NCI-H345 (cell line): ENCODE measurements at regions not wholly inside any gene's neighbourhood (a gene's known extent, or its start where the extent isn't known, plus 50 kb on each side); places are given as distances from the start of the nearest gene placed in this dataset.

Experiments
- DNase-seq: peaks from one replicate; lab custom pipeline; 2025; lab: John Stamatoyannopoulos, UW

- DNase-seq, result no peak
These were observed 140.3 kb downstream of the LYPLAL1 start for GRCh38 chr1:219313961-219314360.

DNA sequence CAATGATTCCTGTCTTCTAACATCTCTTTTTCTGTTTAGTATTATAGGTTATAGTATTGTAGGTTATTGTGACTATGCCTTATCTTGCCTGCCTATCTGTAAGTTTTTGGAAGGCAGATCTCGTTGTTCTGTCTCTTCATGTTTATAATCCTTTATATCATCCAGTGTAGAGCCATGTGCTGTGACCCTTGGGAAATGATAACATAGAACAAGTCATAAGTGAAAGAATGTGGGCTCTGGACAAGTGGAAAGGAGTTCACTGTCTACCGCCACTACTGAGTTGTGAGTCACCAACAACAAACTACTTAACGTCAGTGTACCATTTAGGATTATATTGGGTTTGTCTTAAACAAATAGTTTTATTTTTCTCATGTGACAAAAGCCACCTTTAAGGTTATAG is 139.3 kb downstream of the LYPLAL1 start:
- no peak for DNase-seq

GRCh38 chr1:219310181-219310728 is 136.6 kb downstream of the LYPLAL1 start:
- DNase-seq, result no peak

DNA sequence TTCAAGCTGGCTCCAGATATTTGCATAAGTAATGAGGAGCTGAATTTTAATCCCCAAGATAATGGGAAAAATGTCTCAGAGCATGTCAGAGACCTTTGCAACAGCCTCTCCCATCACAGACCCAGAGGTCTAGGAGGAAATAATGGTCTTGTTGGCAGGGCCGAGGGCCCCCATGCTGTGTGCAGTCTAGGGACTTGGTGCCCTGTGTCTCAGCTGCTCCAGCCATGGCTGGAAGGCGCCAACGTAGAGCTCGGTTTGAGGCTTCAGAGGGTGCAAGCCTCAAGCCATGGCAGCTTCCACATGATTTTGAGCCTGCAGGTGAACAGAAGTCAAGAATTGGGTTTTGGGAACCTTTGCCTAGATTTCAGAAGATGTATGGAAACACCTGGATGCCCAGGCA is 134.7 kb downstream of the LYPLAL1 start:
- no peak for DNase-seq

GRCh38 chr1:219304227-219305226 is 130.8 kb downstream of the LYPLAL1 start:
- no peak for DNase-seq

GRCh38 chr1:219302697-219303096 is 129.0 kb downstream of the LYPLAL1 start:
- DNase-seq, result no peak

GRCh38 chr1:219299420-219299819 is 125.7 kb downstream of the LYPLAL1 start:
- no peak for DNase-seq

DNA sequence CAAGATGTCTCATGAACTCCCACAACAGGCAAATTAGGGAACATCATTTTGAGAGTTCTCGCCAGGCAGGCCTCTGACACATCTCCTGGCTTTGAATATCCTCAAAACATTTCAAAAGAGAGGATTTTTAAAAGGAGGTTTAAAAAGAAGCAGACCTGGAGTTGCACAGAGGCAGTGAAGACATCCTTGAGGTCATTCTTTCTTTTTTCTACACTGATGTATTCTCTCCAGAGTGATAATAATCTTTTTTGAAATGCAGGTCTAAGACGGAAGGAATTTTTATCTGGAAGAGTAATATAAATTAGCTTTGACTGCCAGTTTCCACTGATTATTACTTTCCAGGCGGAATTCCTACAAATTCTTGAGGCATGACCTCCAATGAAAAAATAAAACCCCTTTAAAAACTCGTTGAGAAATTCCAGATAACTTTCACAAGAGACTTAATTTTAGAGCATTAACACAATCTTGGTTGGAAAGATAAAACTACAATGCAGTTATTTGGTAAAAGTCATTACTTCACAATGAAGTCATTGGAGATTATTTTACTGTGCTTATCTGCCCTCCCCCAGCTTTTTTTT is 125.0 kb downstream of the LYPLAL1 start:
- no peak for DNase-seq

DNA sequence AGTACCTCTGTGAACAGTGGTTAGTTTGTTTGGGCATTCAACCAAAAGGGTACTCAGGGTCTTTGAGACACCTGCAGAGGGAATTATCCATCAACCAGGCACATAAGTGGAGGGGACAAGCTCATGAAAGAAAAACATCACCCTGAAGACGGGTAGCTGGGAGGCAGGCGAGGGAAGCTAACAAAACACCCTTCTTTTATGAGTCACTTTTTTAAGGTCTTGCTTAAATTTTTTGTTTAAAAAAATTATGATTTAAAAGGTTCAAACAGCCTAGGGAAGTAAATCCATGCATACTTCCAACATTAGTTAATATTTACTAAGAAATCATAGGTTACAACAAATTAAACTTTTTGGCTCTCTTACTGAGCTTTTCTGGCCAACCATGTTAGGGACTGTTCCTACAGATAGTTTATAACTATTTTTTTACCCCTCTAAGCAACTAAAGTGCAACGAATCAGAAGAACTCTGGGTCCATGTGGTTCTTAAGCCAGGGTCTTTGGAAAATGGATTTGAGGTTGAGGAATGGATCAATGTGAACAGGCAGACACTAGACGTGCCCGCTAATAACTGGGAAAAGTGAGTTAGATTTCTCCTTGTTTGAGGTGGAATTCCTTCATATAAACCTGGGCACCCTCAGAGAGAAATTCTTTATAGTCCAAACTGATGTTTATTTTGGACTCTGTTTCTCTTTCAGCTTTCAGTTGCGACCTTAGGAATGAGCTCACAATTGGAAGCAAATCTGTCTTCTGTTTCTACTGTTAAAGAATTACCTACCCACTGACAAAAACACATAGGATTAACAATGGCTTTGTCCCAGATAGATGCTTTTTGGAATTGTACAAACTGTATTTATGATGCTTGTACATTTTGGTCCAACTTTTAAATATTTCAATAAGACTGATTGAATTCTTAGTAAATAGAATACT is 123.0 kb downstream of the LYPLAL1 start:
- peak; percentile 42 for DNase-seq

DNA sequence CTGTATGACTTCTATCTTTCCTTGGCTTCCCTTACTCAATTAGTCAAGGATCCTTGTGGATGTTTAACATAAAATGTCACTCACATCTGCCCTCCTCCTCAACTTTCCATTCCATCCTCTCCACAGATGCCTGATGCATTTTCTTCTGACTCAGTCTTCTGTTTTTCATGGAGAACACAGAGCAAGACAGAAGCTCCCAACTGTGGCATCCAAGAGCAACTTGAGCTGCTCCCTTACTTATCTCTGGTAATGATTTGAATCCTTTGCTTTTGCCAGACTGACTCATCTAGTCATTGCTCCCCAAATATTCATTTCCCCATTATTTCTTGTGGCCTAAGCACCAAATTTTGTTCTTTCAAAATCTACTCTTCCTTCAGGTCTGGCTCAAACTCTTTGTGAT is 120.6 kb downstream of the LYPLAL1 start:
- no peak for DNase-seq

DNA sequence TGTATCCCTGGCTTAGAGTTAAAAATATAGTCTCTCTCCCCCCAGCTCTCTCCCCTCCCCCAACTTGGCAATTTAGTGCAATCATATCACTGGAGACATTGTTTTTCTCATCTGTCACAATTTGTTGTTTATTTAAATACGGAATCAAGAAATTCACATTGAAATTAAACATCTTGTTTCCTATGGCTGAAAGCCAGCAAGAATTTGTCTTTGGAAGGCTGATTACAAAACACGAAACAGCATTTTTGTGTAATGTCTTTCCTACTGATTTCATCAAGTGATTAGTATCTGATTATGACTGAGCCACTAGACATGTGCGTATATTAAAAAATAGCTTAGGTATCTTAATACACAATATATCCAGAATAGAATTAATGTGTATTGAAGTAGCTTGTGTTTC is 119.7 kb downstream of the LYPLAL1 start:
- DNase-seq, result no peak

DNA sequence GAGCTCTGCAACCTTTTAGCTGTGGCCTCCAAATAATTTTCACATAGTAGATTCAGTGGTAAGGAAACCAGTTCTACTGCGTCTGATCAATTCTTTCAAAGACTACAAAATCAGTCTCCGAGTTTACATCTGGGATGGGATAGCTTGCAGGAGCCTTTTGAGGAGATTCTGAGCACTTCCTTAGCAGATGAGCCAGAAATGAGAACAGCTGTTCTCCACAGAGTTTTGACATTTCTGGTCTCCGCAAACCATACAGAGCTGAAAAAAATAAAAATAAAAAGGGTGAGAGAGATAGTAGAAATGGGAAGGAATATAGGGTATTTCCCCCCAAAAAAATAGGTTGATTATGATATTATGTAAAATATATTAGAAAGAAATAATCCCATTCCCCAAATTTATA is 119.3 kb downstream of the LYPLAL1 start:
- no peak for DNase-seq

GRCh38 chr1:219292341-219292740 is 118.7 kb downstream of the LYPLAL1 start:
- DNase-seq, result no peak

DNA sequence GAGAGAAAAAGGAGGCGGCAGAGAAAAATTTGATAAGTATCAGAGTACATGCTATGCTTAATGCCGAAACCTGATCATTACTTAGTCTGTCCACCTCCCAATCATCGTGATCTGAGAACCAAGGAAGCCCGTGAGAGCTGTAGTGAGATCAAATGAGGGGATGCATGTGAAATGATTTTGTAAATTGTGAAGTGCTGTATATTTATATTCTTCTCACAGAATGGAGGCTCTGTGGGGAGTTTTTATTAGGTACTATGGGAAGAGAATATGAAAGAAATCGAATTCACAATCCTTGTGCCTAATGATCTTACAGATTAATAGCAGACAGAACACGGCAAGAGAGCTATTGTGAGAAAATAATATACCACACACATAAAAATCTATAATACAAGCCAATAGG is 115.5 kb downstream of the LYPLAL1 start:
- no peak for DNase-seq

DNA sequence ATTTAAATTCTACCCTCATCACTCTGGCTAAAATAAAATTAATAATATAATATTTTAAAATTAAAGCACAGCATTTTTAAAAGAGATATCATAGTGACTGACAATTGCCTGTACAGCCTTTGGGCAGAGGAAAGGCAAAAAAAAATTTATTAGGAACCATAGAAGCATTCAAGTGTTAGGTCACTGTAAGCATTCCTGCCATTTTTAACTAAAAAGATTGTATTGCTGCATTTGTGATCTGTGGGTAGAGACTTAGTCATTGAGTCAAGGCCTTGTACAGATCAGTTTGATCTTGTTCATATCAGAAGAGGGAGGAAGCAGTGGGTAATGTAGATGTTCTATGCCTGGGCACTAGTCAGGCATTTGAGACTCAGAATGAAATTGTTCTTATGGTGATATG is 109.9 kb downstream of the LYPLAL1 start:
- no peak for DNase-seq

GRCh38 chr1:219281831-219282230 is 108.2 kb downstream of the LYPLAL1 start:
- DNase-seq, result no peak

DNA sequence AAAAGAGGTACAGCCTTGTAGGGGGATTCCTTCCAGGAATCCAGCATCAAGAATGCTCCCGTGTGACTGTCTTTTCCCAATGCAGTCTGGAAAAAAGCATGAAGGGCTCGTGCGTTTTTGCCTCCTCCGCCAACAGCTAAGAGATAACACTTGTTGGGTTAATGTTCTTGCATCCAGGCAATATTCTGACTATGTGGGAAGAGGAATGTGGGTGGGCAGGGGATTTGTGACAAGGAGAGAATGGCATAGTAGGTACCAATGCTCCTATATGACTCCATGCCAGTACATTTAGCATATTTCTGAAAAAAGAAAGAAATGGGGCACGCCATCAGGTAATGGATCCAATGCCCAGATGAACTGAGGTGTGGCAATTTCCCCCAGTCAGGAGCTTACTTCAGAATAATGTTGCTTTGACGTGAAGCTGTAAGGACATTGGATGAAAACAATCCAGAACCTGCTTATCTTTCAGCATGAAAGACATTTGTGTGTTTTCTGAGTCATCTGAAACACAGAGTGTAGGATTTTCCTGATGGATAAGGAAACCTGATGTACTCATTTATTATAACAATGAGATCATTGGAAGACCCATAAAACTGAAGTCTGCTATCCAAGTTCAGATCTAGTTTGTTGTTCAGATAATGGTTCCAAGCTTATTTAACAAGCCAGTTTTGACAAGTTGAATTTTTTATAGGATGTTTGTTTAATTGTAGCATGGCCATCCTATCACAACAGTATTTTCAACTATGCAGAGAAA is 105.5 kb downstream of the LYPLAL1 start:
- DNase-seq, result no peak

- no peak for DNase-seq
These were observed 104.6 kb downstream of the LYPLAL1 start for GRCh38 chr1:219278288-219278687.

- DNase-seq, result no peak
These were observed 103.8 kb downstream of the LYPLAL1 start for GRCh38 chr1:219277304-219278105.

DNA sequence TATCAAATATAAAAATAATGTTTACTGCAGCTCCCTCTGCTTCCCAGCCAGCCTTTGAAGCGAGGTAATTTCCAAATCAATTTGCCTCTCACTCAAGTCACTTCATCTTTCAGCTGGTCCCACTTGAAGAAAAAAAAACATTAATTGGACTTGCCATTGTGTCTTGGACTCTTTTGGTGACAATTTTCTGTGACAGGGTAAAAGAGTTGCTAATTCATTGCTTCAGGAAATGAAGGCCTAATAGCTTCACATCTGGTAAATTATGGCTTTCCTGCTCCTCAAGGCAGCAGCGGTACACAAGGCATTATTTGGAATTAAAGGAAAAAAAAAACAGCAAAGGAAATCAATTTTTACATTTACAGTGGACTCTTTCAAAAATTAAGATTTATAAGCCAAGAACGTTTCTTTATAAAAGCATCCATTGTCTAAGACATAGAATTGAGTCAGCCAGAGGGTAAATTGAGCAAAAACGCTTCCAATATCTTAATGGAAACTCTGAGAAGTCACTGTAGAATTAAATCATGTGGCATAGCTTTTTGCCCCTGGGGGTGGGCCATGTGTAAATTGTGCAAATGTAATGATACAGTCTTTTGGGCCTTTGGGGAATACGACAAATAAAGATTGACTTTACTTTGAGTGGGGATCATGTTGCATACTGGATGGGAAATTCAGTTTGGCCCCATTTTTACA is 102.5 kb downstream of the LYPLAL1 start:
- no peak for DNase-seq
